ENCODE measurements at regions not wholly inside any gene's neighbourhood (a gene's known extent, or its start where the extent isn't known, plus 50 kb on each side); places are given as distances from the start of the nearest gene placed in this dataset.

DNA sequence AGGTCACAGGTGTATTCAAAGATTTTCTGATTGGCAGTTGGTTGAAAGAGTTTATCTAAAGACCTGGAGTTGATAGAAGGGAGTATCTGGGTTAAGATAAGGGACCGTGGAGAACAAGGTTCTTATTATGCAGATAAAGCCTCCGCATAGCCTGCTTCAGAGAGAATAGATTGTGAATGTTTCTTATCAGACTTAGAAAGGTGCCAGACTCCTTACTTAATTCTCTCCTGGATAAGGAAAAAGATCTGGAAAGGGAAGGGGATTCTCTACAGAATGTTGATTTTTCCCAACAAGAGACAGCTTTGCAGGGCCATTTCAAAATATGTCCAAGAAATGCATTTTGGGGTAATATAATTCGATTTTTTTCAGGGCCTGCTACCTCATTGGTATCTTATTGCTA lies 341.3 kb upstream of the RARB start:
- DNase-seq (no peak), ATAC-seq (no peak)
- no peaks in the 10 kb centered on the region for H3K4me1 ChIP-seq (ENCODE audit: low read depth)
- TF ChIP-seq CTCF (IDR thresholded peaks at IDR 0.05) = no peak
- no peaks in the 10 kb centered on the region for H3K9me3 ChIP-seq
- no peaks in the 10 kb centered on the region for H3K36me3 ChIP-seq (ENCODE audit: low read depth)
- intact Hi-C loops (cut with DNase I, micrococcal nuclease) = no loop called here
- no peak overlapping the region for H3K4me3 ChIP-seq

- H3K36me3 ChIP-seq (ENCODE audit: low read depth) = no peaks in the 10 kb centered on the region
- ATAC-seq = no peak
- no peak for TF ChIP-seq CTCF (IDR thresholded peaks at IDR 0.05)
- H3K4me3 ChIP-seq = no peak overlapping the region
- intact Hi-C loops (cut with DNase I, micrococcal nuclease) = no loop called here
- no peaks in the 10 kb centered on the region for H3K4me1 ChIP-seq (ENCODE audit: low read depth)
- no peak for DNase-seq
- H3K9me3 ChIP-seq = no peaks in the 10 kb centered on the region
These were observed 339.8 kb upstream of the RARB start for GRCh38 chr3:25088284-25088683.

DNA sequence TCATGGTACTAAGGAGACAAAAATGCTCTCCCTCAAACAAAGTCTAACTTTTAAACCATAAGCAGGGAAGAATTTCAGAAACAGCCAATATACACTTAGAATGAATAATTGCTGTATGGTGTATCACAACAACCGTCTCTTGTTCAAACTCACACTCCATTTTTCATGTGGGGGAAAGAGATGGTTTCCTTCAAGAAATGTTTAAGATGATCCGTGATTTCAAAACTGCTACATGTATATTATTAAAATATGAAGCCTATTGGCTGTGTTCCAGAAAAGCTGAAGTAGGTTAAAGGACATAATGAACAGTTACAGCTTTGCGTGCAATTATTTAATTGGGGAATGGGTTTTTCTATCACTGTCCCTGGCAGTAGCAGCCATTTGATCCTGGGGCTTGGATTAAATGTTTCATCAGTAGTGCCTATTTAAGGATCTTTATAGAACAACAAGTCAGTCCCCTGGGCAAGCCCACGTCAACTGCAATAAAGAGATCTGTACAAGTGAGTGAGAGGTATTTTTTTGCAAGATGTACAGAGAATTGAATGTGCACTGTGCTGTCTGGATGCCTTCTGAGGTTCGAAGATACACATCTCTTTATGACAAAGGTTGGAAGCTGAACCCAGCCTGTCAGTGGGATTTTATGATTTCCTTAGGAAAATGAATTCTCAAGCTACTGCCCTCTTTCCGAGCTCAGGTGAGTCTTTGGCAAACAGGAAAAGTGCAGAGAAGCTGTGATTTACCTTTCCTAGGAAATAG lies 337.2 kb upstream of the RARB start:
- intact Hi-C loops (cut with DNase I, micrococcal nuclease) = no loop called here
- Histone ChIP-seq H3K9me3 (no peaks in the 10 kb centered on the region), H3K4me3 (no peak overlapping the region), H3K4me1 (ENCODE audit: low read depth) (no peaks in the 10 kb centered on the region), H3K36me3 (ENCODE audit: low read depth) (no peaks in the 10 kb centered on the region)
- no peak for TF ChIP-seq CTCF (IDR thresholded peaks at IDR 0.05)
- no peak for ATAC-seq
- DNase-seq = no peak

DNA sequence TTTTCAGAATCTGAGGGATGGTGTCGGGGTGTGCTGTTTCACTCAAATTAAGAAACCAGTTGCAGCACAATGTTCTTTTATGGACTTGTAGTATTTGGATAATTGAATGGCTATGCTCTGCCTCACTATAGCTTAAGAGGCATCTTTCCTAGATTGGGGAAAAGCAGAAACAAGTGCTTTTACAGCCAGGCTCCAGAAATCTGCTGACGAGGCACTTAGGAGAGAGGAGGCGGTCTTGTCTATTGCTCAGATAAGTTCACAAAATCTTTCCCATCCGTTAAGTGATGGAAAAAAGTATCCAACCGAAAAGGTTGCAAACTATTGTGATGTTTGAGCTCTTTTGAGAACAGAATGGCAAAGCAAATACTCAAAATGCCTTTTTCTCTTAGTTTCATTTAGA lies 336.1 kb upstream of the RARB start:
- no peak for DNase-seq
- no peaks in the 10 kb centered on the region for H3K9me3 ChIP-seq
- H3K4me3 ChIP-seq = no peak overlapping the region
- intact Hi-C loops (cut with DNase I, micrococcal nuclease) = no loop called here
- no peaks in the 10 kb centered on the region for H3K36me3 ChIP-seq (ENCODE audit: low read depth)
- ATAC-seq = no peak
- TF ChIP-seq CTCF (IDR thresholded peaks at IDR 0.05) = no peak
- no peaks in the 10 kb centered on the region for H3K4me1 ChIP-seq (ENCODE audit: low read depth)

GRCh38 chr3:25094932-25095685 lies 333.0 kb upstream of the RARB start:
- no peak for TF ChIP-seq CTCF (IDR thresholded peaks at IDR 0.05)
- intact Hi-C loops (cut with DNase I, micrococcal nuclease) = no loop called here
- ATAC-seq (no peak), DNase-seq (no peak)
- H3K9me3 ChIP-seq = no peaks in the 10 kb centered on the region
- no peaks in the 10 kb centered on the region for H3K4me1 ChIP-seq (ENCODE audit: low read depth)
- H3K36me3 ChIP-seq (ENCODE audit: low read depth) = no peaks in the 10 kb centered on the region
- H3K4me3 ChIP-seq = no peak overlapping the region

All from mucosa of descending colon (tissue), 3 donors.